ENCODE measurements at regions not wholly inside any gene's neighbourhood (a gene's known extent, or its start where the extent isn't known, plus 50 kb on each side); places are given as distances from the start of the nearest gene placed in this dataset.
"Not testable (repeated sequence)": the region's sequence is repeated elsewhere in the genome, so short reads cannot be mapped to it uniquely, and the experiment has no call there.

DNA sequence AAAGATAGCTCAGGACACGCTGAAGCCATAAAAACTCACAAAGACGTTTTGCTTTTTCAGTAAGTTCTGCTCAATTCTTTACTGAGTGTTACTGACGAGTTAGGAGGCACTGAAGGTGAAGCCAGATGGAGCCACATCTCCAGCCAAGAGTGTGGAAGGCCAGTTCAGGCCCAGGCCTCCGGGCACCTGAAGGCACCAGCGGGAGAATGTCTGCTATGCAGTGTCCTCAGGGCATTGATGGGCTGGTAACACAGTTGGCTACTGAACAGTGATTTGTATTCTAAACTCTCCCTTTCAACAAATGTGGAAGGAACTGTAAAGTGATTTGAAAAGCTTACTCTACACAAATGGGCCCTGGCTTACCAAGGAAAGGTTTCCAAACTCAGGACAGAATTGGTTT, 64.8 kb upstream of the SVIL start:
- CTCF ChIA-PET = no interaction called here
- H3K79me2 ChIP-seq (ENCODE audit: control insufficient read depth, insufficient read depth, low read length) = no peaks in the 10 kb centered on the region
- TF ChIP-seq, protein P1, sequence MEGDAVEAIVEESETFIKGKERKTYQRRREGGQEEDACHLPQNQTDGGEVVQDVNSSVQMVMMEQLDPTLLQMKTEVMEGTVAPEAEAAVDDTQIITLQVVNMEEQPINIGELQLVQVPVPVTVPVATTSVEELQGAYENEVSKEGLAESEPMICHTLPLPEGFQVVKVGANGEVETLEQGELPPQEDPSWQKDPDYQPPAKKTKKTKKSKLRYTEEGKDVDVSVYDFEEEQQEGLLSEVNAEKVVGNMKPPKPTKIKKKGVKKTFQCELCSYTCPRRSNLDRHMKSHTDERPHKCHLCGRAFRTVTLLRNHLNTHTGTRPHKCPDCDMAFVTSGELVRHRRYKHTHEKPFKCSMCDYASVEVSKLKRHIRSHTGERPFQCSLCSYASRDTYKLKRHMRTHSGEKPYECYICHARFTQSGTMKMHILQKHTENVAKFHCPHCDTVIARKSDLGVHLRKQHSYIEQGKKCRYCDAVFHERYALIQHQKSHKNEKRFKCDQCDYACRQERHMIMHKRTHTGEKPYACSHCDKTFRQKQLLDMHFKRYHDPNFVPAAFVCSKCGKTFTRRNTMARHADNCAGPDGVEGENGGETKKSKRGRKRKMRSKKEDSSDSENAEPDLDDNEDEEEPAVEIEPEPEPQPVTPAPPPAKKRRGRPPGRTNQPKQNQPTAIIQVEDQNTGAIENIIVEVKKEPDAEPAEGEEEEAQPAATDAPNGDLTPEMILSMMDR (IDR thresholded peaks at IDR 0.05) = no peak
- no peak for TF ChIP-seq EZH2 (IDR thresholded peaks at IDR 0.05; ENCODE audit: borderline replicate concordance, insufficient read depth, low read depth, low read length, poor library complexity, severe bottlenecking)
- H3K4me2 ChIP-seq (replicated peaks; ENCODE audit: low read depth, low read length, poor library complexity, severe bottlenecking) = no peak overlapping the region
- no peak overlapping the region for H3K27ac Mint-ChIP-seq
- H3K27me3 Mint-ChIP-seq = no peaks in the 10 kb centered on the region
- H3K4me1 ChIP-seq (ENCODE audit: control insufficient read depth in 2 of 2, insufficient read depth in 2 of 2, low read length in 2 of 2) = no peaks in the 10 kb centered on the region
- no peak overlapping the region for H2AFZ ChIP-seq (ENCODE audit: insufficient read depth, low read depth, low read length, poor library complexity, severe bottlenecking)
- no peaks in the 10 kb centered on the region for H4K20me1 ChIP-seq (ENCODE audit: control insufficient read depth, insufficient read depth, low read length, poor library complexity, severe bottlenecking)
- peaks cover 7% of the 10 kb centered on the region for H3K4me1 Mint-ChIP-seq
- no peaks in the 10 kb centered on the region for H3K27me3 ChIP-seq (replicated peaks in 1 of 4; ENCODE audit: control extremely low read depth in 1 of 4, control insufficient read depth in 3 of 4, insufficient read depth in 4 of 4, low read length in 3 of 4)
- H3K27ac ChIP-seq (ENCODE audit: low read length in 2 of 2) = no peak overlapping the region
- intact Hi-C loops (cut with micrococcal nuclease) = no loop called here
- H3K9me3 ChIP-seq (ENCODE audit: control extremely low read depth in 1 of 3, control insufficient read depth in 2 of 3, insufficient read depth in 1 of 3, low read length in 2 of 3) = no peaks in the 10 kb centered on the region
- no peaks in the 10 kb centered on the region for H3K9me3 Mint-ChIP-seq (ENCODE audit: insufficient read depth)
- H3K36me3 ChIP-seq (replicated peaks in 1 of 2; ENCODE audit: control extremely low read depth in 1 of 2, control insufficient read depth in 1 of 2, extremely low read depth in 1 of 2, insufficient read depth in 2 of 2, low read length in 1 of 2) = no peaks in the 10 kb centered on the region
- ATAC-seq (ENCODE audit: low read depth) = no peak
- DNase-seq = no peak
- POLR2A ChIA-PET = no interaction called here
- 64% methylated on average over 3 of the region's 5 CpGs for WGBS (ENCODE audit: insufficient coverage)
- H3K4me3 Mint-ChIP-seq = no peak overlapping the region
- H3K4me3 ChIP-seq (ENCODE audit: control extremely low read depth in 1 of 5, extremely low read depth in 1 of 5, insufficient read depth in 1 of 5, low read depth in 2 of 5, low read length in 4 of 5) = no peak overlapping the region
- H3K9ac ChIP-seq (ENCODE audit: low read length) = no peak overlapping the region

- no peak for ATAC-seq (ENCODE audit: low read depth)
- no peak overlapping the region for H3K27ac Mint-ChIP-seq
- Histone ChIP-seq H3K4me1 (ENCODE audit: control insufficient read depth in 2 of 2, insufficient read depth in 2 of 2, low read length in 2 of 2) (no peaks in the 10 kb centered on the region), H3K4me3 (ENCODE audit: control extremely low read depth in 1 of 5, extremely low read depth in 1 of 5, insufficient read depth in 1 of 5, low read depth in 2 of 5, low read length in 4 of 5) (no peak overlapping the region), H3K79me2 (ENCODE audit: control insufficient read depth, insufficient read depth, low read length) (no peaks in the 10 kb centered on the region), H3K9me3 (ENCODE audit: control extremely low read depth in 1 of 3, control insufficient read depth in 2 of 3, insufficient read depth in 1 of 3, low read length in 2 of 3) (no peaks in the 10 kb centered on the region), H3K36me3 (replicated peaks in 1 of 2; ENCODE audit: control extremely low read depth in 1 of 2, control insufficient read depth in 1 of 2, extremely low read depth in 1 of 2, insufficient read depth in 2 of 2, low read length in 1 of 2) (no peaks in the 10 kb centered on the region), H4K20me1 (ENCODE audit: control insufficient read depth, insufficient read depth, low read length, poor library complexity, severe bottlenecking) (no peaks in the 10 kb centered on the region), H2AFZ (ENCODE audit: insufficient read depth, low read depth, low read length, poor library complexity, severe bottlenecking) (no peak overlapping the region), H3K27ac (ENCODE audit: low read length in 2 of 2) (no peak overlapping the region), H3K27me3 (replicated peaks in 1 of 4; ENCODE audit: control extremely low read depth in 1 of 4, control insufficient read depth in 3 of 4, insufficient read depth in 4 of 4, low read length in 3 of 4) (no peaks in the 10 kb centered on the region), H3K9ac (ENCODE audit: low read length) (no peak overlapping the region), H3K4me2 (replicated peaks; ENCODE audit: low read depth, low read length, poor library complexity, severe bottlenecking) (no peak overlapping the region)
- H3K4me3 Mint-ChIP-seq = no peak overlapping the region
- no peaks in the 10 kb centered on the region for H3K9me3 Mint-ChIP-seq (ENCODE audit: insufficient read depth)
- ChIA-PET POLR2A (no interaction called here), CTCF (no interaction called here)
- no peak for DNase-seq
- intact Hi-C loops (cut with micrococcal nuclease) = no loop called here
- TF ChIP-seq EZH2 (IDR thresholded peaks at IDR 0.05; ENCODE audit: borderline replicate concordance, insufficient read depth, low read depth, low read length, poor library complexity, severe bottlenecking) = no peak
- TF ChIP-seq, protein P1 (IDR thresholded peaks at IDR 0.05) = no peak
- no peaks in the 10 kb centered on the region for H3K27me3 Mint-ChIP-seq
- 93% methylated on average over 3 of the region's 8 CpGs for WGBS (ENCODE audit: insufficient coverage)
- peaks cover 7% of the 10 kb centered on the region for H3K4me1 Mint-ChIP-seq
These were observed 64.2 kb upstream of the SVIL start for GRCh38 chr10:29698773-29699490.

- intact Hi-C loops (cut with micrococcal nuclease); H3K27ac ChIP-seq (ENCODE audit: low read length in 2 of 2); H3K4me3 Mint-ChIP-seq; H3K4me1 Mint-ChIP-seq; H2AFZ ChIP-seq (ENCODE audit: insufficient read depth, low read depth, low read length, poor library complexity, severe bottlenecking); CTCF ChIA-PET; H3K4me3 ChIP-seq (ENCODE audit: control extremely low read depth in 1 of 5, extremely low read depth in 1 of 5, insufficient read depth in 1 of 5, low read depth in 2 of 5, low read length in 4 of 5); H4K20me1 ChIP-seq (ENCODE audit: control insufficient read depth, insufficient read depth, low read length, poor library complexity, severe bottlenecking); H3K9me3 ChIP-seq (ENCODE audit: control extremely low read depth in 1 of 3, control insufficient read depth in 2 of 3, insufficient read depth in 1 of 3, low read length in 2 of 3); POLR2A ChIA-PET; H3K4me2 ChIP-seq (replicated peaks; ENCODE audit: low read depth, low read length, poor library complexity, severe bottlenecking); H3K27ac Mint-ChIP-seq; H3K36me3 ChIP-seq (replicated peaks in 1 of 2; ENCODE audit: control extremely low read depth in 1 of 2, control insufficient read depth in 1 of 2, extremely low read depth in 1 of 2, insufficient read depth in 2 of 2, low read length in 1 of 2); H3K9ac ChIP-seq (ENCODE audit: low read length); H3K9me3 Mint-ChIP-seq (ENCODE audit: insufficient read depth); H3K27me3 Mint-ChIP-seq; ATAC-seq (ENCODE audit: low read depth); H3K27me3 ChIP-seq (replicated peaks in 1 of 4; ENCODE audit: control extremely low read depth in 1 of 4, control insufficient read depth in 3 of 4, insufficient read depth in 4 of 4, low read length in 3 of 4); H3K4me1 ChIP-seq (ENCODE audit: control insufficient read depth in 2 of 2, insufficient read depth in 2 of 2, low read length in 2 of 2); H3K79me2 ChIP-seq (ENCODE audit: control insufficient read depth, insufficient read depth, low read length); DNase-seq: not testable (repeated sequence)
- WGBS (ENCODE audit: insufficient coverage) = over 99% methylated on average over 12 of the region's 30 CpGs
These were observed 61.8 kb upstream of the SVIL start for GRCh38 chr10:29696581-29696980.

Measured in B cell (primary cell).